ENCODE measurements at regions not wholly inside any gene's neighbourhood (a gene's known extent, or its start where the extent isn't known, plus 50 kb on each side); places are given as distances from the start of the nearest gene placed in this dataset.
A peak's percentile ranks its signal among the peaks of the same experiment; 100 is the strongest.
"Not testable (repeated sequence)": the region's sequence is repeated elsewhere in the genome, so short reads cannot be mapped to it uniquely, and the experiment has no call there.

GRCh38 chr15:99454941-99455788 is 110.6 kb upstream of the MEF2A start:
- peak; percentile 90 for DNase-seq (ENCODE audit: low spot score)

- no peak for DNase-seq (ENCODE audit: low spot score)
Observed at GRCh38 chr15:99455789-99456160, 110.0 kb upstream of the MEF2A start.

DNA sequence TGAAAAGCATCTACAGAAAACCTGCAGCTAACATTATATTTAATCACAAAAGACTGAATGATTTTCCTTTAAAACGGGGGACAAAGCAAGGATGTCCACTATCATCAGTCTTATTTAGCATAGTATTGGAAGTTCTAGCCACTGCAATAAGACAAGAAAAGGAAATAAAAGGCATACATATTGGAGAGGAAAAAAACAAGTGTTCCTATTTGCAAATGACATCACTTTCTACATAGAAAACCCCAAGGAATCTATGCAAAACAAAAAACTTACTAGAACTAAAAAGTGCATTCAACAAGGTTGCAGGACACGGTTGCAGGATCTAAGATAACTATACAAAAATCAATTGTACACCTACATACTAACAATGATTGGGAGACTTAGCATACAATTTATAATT is 101.6 kb upstream of the MEF2A start:
- no peak for DNase-seq (ENCODE audit: low spot score)

- DNase-seq (ENCODE audit: low spot score) = no peak
Observed at GRCh38 chr15:99466701-99467337, 99.0 kb upstream of the MEF2A start.

GRCh38 chr15:99467338-99467720 is 98.5 kb upstream of the MEF2A start:
- no peak for DNase-seq (ENCODE audit: low spot score)

DNA sequence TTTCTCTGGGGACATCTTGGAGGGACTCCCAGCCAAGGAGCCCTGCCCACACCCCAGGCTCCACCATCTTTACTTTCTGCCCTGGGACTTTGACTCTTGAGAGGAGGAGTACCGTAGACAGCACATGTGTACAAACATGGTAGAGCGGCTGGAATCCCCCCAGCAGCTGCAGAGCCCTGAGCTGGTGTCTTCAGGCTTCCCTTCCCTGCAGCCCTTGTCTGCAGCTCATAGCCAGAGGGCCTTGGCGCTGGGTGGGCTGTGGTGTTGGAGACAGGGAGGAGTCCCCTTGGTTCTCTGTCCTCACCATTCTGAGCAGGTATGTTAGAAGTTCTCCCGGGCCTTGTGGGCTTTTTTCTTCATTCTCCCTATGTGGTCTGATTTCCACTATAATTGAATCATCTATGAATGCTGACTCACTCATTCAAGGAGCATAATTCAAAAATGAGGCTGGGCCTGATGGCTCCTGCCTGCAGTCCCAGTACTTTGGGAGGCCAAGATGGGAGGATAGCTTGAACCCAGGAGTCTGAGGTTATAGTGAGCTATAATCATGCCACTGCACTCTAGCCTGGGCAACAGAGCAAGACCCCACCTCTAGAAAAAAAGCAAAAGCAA is 97.8 kb upstream of the MEF2A start:
- DNase-seq (ENCODE audit: low spot score) = no peak

DNA sequence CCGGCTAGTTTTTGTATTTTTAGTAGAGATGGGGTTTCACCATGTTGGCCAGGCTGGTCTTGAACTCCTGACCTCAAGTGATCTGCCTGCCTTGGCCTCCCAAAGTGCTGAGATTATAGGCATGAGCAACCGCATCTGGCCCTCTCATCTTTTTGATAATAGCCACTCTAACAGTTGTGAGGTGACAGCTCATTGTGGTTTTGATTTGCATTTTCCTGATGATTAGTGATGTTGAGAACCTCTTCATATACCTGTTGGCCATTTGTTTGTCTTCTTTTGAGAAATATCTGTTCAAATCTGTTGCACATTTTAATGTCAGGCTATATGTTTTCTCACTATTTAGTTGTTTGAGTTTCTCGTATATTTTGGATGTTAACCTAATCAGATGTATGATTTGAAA is 95.6 kb upstream of the MEF2A start:
- DNase-seq (ENCODE audit: low spot score) = not testable (repeated sequence)

- DNase-seq (ENCODE audit: low spot score) = no peak
Observed at GRCh38 chr15:99472416-99473145, 93.2 kb upstream of the MEF2A start.

DNA sequence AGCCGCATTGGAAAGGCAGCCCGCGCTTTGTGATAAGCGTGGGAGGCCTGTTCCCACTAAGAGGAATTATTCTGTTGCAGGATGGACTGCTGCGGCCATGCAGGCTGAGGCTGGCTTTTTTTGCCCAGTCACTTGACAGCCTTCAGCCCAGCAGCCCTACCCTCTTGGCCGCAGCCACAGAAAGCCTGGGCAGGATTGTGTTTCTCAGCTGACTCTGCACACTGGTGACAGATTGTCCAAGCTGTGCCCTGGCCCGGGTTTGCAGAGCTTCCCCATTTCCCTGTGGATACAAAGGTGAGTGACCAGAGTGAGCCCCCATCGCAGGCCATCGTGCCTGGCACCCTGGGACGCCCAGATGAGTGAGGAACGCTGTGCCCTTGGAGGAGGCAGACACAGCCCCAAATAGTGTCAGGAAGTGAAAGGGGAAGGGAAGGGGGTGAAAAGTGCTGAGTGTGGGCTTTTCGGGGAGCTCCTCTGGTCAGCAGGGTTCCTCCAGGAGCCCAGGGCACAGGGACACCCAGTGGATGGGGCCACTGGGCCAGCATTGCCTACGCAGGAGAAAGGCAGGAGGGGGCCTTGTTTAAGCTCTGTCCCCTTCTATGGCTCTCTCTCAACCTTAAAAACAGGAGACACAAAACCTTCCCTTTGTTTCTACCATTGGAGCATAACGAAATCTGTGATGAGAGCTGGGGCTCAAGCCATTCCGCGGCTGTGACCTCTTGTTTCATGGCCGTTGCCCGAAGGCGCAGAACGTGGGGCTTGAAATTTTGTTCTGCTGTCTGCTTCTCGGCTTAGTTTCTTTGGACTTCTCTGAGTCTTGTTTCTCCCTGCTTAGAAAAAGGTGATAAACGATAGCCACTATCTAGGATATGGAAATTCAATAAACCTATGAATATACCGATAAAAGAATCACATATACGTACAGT is 91.5 kb upstream of the MEF2A start:
- DNase-seq (ENCODE audit: low spot score) = no peak

- DNase-seq (ENCODE audit: low spot score) = no peak
Observed at GRCh38 chr15:99474909-99475753, 90.7 kb upstream of the MEF2A start.

DNA sequence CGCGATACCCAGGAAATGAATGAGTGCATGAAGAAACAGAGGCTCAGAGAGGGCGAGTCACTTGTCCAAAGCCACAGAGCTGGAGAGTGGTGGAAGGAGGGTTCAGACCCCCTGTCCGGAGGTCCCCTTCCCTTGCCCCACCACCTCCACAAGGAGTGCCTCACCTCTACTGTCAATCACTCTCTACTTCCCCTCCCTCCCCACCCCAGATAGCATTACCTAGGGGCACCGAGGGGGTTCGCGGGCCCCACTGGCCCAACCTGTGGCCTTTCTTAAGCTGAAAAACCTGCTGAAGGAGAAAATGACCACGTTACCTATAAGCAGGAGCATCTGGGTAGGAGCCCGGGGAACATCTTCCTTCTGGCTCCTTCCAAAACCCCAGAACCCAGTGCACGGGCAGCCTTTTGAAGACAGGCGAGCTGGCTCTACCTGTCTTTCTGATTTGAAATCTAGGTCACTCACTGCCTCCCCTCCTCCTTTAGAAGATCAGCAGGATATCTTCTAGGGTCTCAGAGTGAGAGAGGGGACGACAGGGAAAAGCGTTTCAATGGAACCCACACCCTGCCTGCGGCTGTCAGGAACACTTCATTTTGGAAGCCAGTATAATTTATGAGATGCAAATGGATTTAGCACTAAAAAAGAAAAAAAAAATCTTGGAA is 89.9 kb upstream of the MEF2A start:
- DNase-seq (ENCODE audit: low spot score) = no peak

DNA sequence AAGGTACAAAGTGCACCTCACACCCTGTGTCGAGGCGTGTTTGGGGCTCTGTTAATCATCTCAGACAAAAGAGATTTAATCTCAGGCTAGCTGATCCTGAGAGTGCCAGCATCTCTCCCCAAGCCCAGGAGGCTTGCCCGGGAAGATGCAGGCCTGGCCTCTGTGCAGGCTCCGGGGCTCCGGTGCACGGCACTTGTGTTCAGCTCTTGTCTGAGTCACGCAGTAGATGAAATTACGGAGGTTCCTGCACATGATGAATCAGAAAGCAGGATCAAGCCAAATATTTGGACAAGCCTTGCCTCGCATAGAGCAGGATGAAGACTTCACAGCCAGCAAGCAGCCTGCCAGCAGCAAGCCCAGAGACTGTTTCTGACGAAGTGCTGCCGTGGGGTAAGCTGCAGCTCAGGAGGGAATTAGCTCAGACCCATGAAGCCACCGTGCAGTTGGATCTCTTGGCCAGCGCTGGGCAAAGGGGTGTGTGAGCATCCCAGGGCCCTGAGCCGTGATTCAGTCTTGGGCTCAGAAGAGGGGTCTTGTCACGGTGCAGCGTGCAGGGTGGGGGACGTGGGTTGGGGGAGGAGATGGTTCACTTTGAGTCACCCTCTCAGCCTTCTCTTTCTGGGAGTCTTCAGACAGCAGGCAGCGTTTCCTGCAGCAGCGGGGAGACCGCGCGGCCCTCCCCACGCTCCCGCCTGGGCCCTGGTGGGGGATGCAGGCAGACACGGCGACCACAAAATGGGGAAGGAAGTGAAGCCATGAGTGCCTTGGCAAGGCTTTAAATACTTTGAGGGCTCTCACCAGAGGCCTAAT is 89.2 kb upstream of the MEF2A start:
- peak; percentile 91 for DNase-seq (ENCODE audit: low spot score)

DNA sequence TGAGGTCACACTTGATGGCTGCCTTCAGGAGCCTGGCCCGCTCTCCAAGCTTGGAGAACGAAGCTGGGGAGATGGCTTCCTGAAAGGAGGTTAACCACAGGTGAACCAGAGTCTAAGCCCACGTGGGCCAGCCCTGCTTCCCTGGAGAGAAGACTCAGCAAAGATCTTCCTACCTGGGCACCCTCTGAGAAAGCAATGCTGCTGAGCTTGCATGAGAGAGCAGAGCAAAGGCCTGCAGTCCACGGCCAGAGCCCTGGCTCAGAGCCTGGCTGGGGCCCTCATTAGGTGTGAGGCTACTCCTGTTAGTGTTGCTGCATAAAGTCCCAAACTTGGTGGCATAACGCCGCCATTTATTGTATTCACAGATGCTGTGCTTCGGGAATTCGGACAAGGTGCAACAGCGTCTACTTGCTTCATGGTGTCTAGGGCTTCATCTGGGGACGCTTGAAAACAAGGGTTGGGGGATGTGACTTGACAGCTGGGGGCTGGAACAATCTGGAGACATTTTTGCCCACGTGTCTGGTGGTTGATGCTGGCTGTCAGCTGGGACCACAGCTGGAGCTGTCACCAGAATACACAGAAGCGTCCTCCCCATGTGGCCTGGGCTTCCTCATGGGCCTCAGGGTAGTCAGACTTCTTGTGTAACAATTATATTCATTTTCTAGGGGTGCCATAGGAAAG is 87.9 kb upstream of the MEF2A start:
- DNase-seq (ENCODE audit: low spot score) = no peak

- DNase-seq (ENCODE audit: low spot score) = no peak
Observed at GRCh38 chr15:99478977-99479376, 86.8 kb upstream of the MEF2A start.

DNA sequence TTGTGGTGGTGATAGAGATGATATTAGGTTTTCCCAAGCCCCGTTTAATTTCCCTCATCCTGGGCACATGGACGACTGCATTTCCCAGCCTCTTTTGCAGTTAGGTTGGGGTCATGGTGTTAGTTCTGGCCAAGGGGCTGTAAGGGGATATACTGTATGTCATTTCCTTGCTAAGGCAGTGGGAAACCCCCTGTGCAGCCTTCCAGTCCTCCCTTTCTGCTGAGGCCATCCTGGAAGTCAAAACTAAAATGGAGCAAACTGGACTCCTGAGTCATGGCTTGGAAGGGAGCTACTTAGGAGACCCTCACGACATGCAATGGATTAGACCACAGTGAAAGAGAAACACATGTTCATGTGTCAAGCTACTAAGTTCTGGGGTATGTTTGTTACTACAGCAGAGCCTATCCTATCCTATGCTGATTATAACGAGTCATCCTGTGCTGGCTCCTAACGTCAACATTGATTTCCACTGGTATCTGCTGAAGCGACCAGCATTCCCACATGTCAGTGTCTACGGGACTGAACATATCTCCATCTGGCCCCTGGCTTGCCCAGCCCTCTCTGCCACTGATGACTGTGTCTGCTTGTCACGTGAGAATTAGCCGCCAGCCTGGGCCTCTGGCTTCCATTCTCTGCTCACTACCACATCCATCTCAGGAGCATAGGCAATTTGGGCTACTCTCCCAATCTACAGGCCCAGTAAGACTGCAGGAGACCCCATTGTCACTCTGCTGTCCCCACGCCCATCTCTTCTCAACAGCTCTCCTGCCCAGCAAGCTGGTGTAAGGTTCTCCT is 85.6 kb upstream of the MEF2A start:
- DNase-seq (ENCODE audit: low spot score) = no peak

- DNase-seq (ENCODE audit: low spot score) = no peak
Observed at GRCh38 chr15:99481113-99481950, 84.5 kb upstream of the MEF2A start.

Data from mesenteric fat pad (tissue), 1 donor.